ENCODE measurements at regions not wholly inside any gene's neighbourhood (a gene's known extent, or its start where the extent isn't known, plus 50 kb on each side); places are given as distances from the start of the nearest gene placed in this dataset.

DNA sequence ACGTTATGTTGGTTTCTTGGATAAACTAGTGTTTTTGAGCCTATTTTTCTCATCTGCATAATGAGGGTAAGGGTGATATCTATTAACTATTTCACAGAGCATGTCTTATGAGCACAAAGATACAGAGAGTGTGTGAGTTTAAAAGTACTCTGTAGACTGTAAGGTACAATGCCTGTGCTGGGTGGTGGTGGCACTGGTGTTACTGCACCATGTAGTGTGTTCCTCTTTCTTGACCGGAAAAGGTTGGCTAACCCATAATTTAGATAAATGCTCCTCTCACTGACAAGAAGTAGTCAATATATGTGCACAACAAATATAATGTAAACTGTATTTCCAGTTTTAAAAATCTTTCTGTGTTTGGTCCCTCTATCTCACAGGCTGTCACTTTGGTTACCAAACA is 116.2 kb upstream of the MMS22L start:
- H2AFZ ChIP-seq (ENCODE audit: low read length): no peak overlapping the region
- no peaks in the 10 kb centered on the region for H3K36me3 ChIP-seq (replicated peaks; ENCODE audit: insufficient read depth, low read length)
- no peak overlapping the region for H3K4me3 ChIP-seq (ENCODE audit: low read length)
- no peaks in the 10 kb centered on the region for H3K27me3 ChIP-seq (replicated peaks; ENCODE audit: insufficient read depth, low read length)
- H3K79me2 ChIP-seq (ENCODE audit: low read length): no peaks in the 10 kb centered on the region
- no peaks in the 10 kb centered on the region for H4K20me1 ChIP-seq (ENCODE audit: insufficient read depth, low read length)
- no peak for DNase-seq
- H3K4me2 ChIP-seq (ENCODE audit: low read depth, low read length): no peak overlapping the region
- H3F3A ChIP-seq (ENCODE audit: insufficient read depth, low read length): no peaks in the 10 kb centered on the region
- H3K9me2 ChIP-seq (replicated peaks; ENCODE audit: insufficient read depth, low read length): no peaks in the 10 kb centered on the region
- no peaks in the 10 kb centered on the region for H3K4me1 ChIP-seq (ENCODE audit: low read length)
- no peak overlapping the region for H3K27ac ChIP-seq (ENCODE audit: low read length)
- TF ChIP-seq EZH2 (optimal IDR thresholded peaks at IDR 0.05; ENCODE audit: low read depth, low read length): no peak
- no peak for TF ChIP-seq EZH2phosphoT487 (IDR thresholded peaks at IDR 0.05; ENCODE audit: low read length)
- TF ChIP-seq, protein P1, sequence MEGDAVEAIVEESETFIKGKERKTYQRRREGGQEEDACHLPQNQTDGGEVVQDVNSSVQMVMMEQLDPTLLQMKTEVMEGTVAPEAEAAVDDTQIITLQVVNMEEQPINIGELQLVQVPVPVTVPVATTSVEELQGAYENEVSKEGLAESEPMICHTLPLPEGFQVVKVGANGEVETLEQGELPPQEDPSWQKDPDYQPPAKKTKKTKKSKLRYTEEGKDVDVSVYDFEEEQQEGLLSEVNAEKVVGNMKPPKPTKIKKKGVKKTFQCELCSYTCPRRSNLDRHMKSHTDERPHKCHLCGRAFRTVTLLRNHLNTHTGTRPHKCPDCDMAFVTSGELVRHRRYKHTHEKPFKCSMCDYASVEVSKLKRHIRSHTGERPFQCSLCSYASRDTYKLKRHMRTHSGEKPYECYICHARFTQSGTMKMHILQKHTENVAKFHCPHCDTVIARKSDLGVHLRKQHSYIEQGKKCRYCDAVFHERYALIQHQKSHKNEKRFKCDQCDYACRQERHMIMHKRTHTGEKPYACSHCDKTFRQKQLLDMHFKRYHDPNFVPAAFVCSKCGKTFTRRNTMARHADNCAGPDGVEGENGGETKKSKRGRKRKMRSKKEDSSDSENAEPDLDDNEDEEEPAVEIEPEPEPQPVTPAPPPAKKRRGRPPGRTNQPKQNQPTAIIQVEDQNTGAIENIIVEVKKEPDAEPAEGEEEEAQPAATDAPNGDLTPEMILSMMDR (IDR thresholded peaks at IDR 0.05; ENCODE audit: low read length): no peak
- no peaks in the 10 kb centered on the region for H3K9me3 ChIP-seq (replicated peaks; ENCODE audit: insufficient read depth, low read length)
- H3K9ac ChIP-seq (ENCODE audit: low read length): no peak overlapping the region

DNA sequence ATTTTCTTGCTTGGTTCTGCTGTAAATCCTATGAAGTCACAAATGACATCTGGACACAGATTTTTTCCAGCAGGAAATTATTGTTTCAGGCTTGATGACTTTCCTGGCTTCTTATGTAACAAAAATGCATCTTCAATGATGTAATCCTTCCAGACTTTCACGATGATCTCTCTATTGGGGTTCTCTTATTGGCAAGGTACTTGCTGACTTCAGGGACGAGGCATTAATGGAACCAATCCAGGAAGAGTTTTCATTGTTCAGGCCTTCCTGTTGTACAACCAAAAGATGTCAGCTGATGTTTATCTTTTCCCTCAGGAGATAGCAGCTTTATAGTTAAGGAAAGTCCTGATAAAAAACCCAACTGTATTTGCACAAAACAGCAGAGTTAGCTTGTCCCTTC is 118.5 kb upstream of the MMS22L start:
- Histone ChIP-seq H3K9me2 (replicated peaks; ENCODE audit: insufficient read depth, low read length) (no peaks in the 10 kb centered on the region), H3K4me3 (ENCODE audit: low read length) (no peak overlapping the region), H3K36me3 (replicated peaks; ENCODE audit: insufficient read depth, low read length) (no peaks in the 10 kb centered on the region), H3K9ac (ENCODE audit: low read length) (no peak overlapping the region), H3K27ac (ENCODE audit: low read length) (no peak overlapping the region), H3F3A (ENCODE audit: insufficient read depth, low read length) (no peaks in the 10 kb centered on the region), H4K20me1 (ENCODE audit: insufficient read depth, low read length) (no peaks in the 10 kb centered on the region), H2AFZ (ENCODE audit: low read length) (no peak overlapping the region), H3K9me3 (replicated peaks; ENCODE audit: insufficient read depth, low read length) (no peaks in the 10 kb centered on the region), H3K4me2 (ENCODE audit: low read depth, low read length) (no peak overlapping the region), H3K4me1 (ENCODE audit: low read length) (no peaks in the 10 kb centered on the region), H3K79me2 (ENCODE audit: low read length) (no peaks in the 10 kb centered on the region), H3K27me3 (replicated peaks; ENCODE audit: insufficient read depth, low read length) (no peaks in the 10 kb centered on the region)
- no peak for DNase-seq
- TF ChIP-seq EZH2phosphoT487 (IDR thresholded peaks at IDR 0.05; ENCODE audit: low read length) (no peak), EZH2 (optimal IDR thresholded peaks at IDR 0.05; ENCODE audit: low read depth, low read length) (no peak)
- TF ChIP-seq, protein P1 (IDR thresholded peaks at IDR 0.05; ENCODE audit: low read length): no peak

DNA sequence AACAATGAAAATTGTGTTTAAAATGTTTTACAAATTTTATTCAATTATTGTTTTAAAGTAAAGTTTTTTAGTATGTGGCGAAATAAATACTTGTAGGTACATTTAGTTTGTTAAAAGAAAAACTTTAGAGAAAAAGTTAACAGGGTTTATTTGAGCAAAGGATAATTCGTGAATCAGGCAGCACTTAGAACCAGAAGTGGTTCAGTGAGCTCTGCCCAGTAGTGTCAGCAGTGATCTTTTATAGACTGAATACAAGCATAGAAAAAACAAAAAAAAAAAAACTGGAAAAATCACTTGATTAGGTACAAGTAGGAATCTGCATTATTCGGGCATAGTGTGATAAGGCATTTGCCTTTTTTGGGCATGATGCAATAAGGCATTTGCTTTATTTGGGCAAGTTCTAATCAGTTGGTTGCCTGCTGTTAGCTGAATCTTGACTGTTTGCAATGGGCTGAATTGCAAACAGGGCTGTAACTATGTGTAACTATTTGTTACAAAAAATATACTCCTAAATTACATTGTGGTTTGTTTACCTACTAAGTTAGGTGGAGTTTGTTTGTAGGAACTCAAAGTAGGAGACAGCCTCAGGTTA is 122.9 kb upstream of the MMS22L start:
- Histone ChIP-seq H3K36me3 (replicated peaks; ENCODE audit: insufficient read depth, low read length) (no peaks in the 10 kb centered on the region), H4K20me1 (ENCODE audit: insufficient read depth, low read length) (no peaks in the 10 kb centered on the region), H3K9me3 (replicated peaks; ENCODE audit: insufficient read depth, low read length) (no peaks in the 10 kb centered on the region), H3F3A (ENCODE audit: insufficient read depth, low read length) (no peaks in the 10 kb centered on the region), H3K27me3 (replicated peaks; ENCODE audit: insufficient read depth, low read length) (no peaks in the 10 kb centered on the region), H2AFZ (ENCODE audit: low read length) (no peak overlapping the region), H3K27ac (ENCODE audit: low read length) (no peak overlapping the region), H3K9me2 (replicated peaks; ENCODE audit: insufficient read depth, low read length) (no peaks in the 10 kb centered on the region), H3K4me2 (ENCODE audit: low read depth, low read length) (no peak overlapping the region), H3K79me2 (ENCODE audit: low read length) (no peaks in the 10 kb centered on the region), H3K4me3 (ENCODE audit: low read length) (no peak overlapping the region), H3K4me1 (ENCODE audit: low read length) (no peaks in the 10 kb centered on the region), H3K9ac (ENCODE audit: low read length) (no peak overlapping the region)
- TF ChIP-seq, protein P1 (IDR thresholded peaks at IDR 0.05; ENCODE audit: low read length): no peak
- TF ChIP-seq EZH2 (optimal IDR thresholded peaks at IDR 0.05; ENCODE audit: low read depth, low read length): no peak
- no peak for DNase-seq

Measured in MM.1S (cell line).